H9 (cell line): ENCODE measurements at regions not wholly inside any gene's neighbourhood (a gene's known extent, or its start where the extent isn't known, plus 50 kb on each side); places are given as distances from the start of the nearest gene placed in this dataset.

ENCODE experiments used
- DNase-seq: peaks from one replicate; pipeline ENCODE4 v3.0.0-alpha.2; 2017
- H2AFZ ChIP-seq: one replicate; pipeline ENCODE4 v1.6.1; 2013; ENCODE audit warnings: mild to moderate bottlenecking, low read length, control low read depth, moderate library complexity
- H2AK5ac ChIP-seq: 2 replicates; pipeline ENCODE4 v1.6.1; 2013; ENCODE audit warnings: low read length, control low read depth, mixed read lengths; ENCODE audit not compliant: insufficient read length
- H2BK120ac ChIP-seq: one replicate; pipeline ENCODE4 v1.6.1; 2013; ENCODE audit warnings: low read depth, mild to moderate bottlenecking, low read length, control low read depth, inconsistent platforms; ENCODE audit not compliant: poor library complexity, severe bottlenecking
- H2BK12ac ChIP-seq: 2 replicates; pipeline ENCODE4 v1.6.1; 2013; ENCODE audit warnings: low read length, control low read depth, mixed read lengths, low read depth; ENCODE audit not compliant: insufficient read length
- H2BK15ac ChIP-seq: 2 replicates; pipeline ENCODE4 v1.6.1; 2013; ENCODE audit warnings: low read depth, low read length, control low read depth
- H2BK20ac ChIP-seq: one replicate; pipeline ENCODE4 v1.6.1; 2013; ENCODE audit warnings: low read depth, mild to moderate bottlenecking, low read length, control low read depth, inconsistent platforms; ENCODE audit not compliant: poor library complexity, severe bottlenecking
- H2BK5ac ChIP-seq: 2 replicates; pipeline ENCODE4 v1.6.1; 2013; ENCODE audit warnings: low read length, control low read depth, mixed read lengths; ENCODE audit not compliant: insufficient read length
- H3K14ac ChIP-seq: 2 replicates; pipeline ENCODE4 v1.6.1; 2013; ENCODE audit warnings: low read length, control low read depth; ENCODE audit not compliant: insufficient read depth
- H3K18ac ChIP-seq: 2 replicates; pipeline ENCODE4 v1.6.1; 2013; ENCODE audit warnings: low read depth, mild to moderate bottlenecking, mixed read lengths, low read length, control low read depth; ENCODE audit not compliant: insufficient read length
- H3K23ac ChIP-seq: 2 replicates; pipeline ENCODE4 v1.6.1; 2013; ENCODE audit warnings: low read length, control low read depth, mixed read lengths, low read depth; ENCODE audit not compliant: insufficient read length
- H3K23me2 ChIP-seq: 2 replicates; pipeline ENCODE4 v1.6.1; 2013; ENCODE audit warnings: low read depth, mild to moderate bottlenecking, mixed read lengths, low read length, control low read depth; ENCODE audit not compliant: insufficient read length, poor library complexity, severe bottlenecking
- H3K27ac ChIP-seq: 2 replicates; pipeline ENCODE4 v1.5.1; 2013; ENCODE audit warnings: low read length, control low read depth, mixed read lengths, low read depth; ENCODE audit not compliant: insufficient read length
- H3K27me3 ChIP-seq: 2 replicates; pipeline ENCODE4 v1.6.1; 2013; ENCODE audit warnings: low read length, control low read depth, inconsistent platforms; ENCODE audit not compliant: insufficient read depth
- H3K4ac ChIP-seq: 2 replicates; pipeline ENCODE4 v1.6.1; 2013; ENCODE audit warnings: low read depth, mild to moderate bottlenecking, control low read depth, inconsistent platforms, low read length, moderate library complexity
- H3K4me1 ChIP-seq: 2 replicates; pipeline ENCODE4 v1.6.1; 2013; ENCODE audit warnings: low read length, control low read depth, inconsistent platforms; ENCODE audit not compliant: insufficient read depth
- H3K4me2 ChIP-seq: 2 replicates; pipeline ENCODE4 v1.6.1; 2013; ENCODE audit warnings: low read length, control low read depth, mixed read lengths; ENCODE audit not compliant: insufficient read length, insufficient read depth
- H3K56ac ChIP-seq: 2 replicates; pipeline ENCODE4 v1.6.1; 2013; ENCODE audit warnings: low read depth, mild to moderate bottlenecking, mixed read lengths, low read length, control low read depth; ENCODE audit not compliant: insufficient read length
- H3K79me1 ChIP-seq: 2 replicates; pipeline ENCODE4 v1.6.1; 2013; ENCODE audit warnings: low read depth, mild to moderate bottlenecking, moderate library complexity, low read length, control low read depth, inconsistent platforms; ENCODE audit not compliant: insufficient read depth, poor library complexity, severe bottlenecking
- H3K79me2 ChIP-seq: 2 replicates; pipeline ENCODE4 v1.6.1; 2013; ENCODE audit warnings: low read length, control low read depth, inconsistent platforms; ENCODE audit not compliant: insufficient read depth
- H3K9ac ChIP-seq: 2 replicates; pipeline ENCODE4 v1.6.1; 2013; ENCODE audit warnings: low read length, control low read depth, mixed read lengths; ENCODE audit not compliant: insufficient read length; ENCODE audit errors: extremely low read depth
- H3K9me3 ChIP-seq: one replicate; pipeline ENCODE4 v1.6.1; 2013; ENCODE audit warnings: low read depth, low read length, inconsistent platforms; ENCODE audit not compliant: control insufficient read depth
- H3T11ph ChIP-seq: one replicate; pipeline ENCODE4 v1.6.1; 2013; ENCODE audit warnings: mild to moderate bottlenecking, low read length, control low read depth, inconsistent platforms
- H4K20me1 ChIP-seq: one replicate; pipeline ENCODE4 v1.6.1; 2013; ENCODE audit not compliant: control insufficient read depth, insufficient read length, insufficient read depth
- H4K5ac ChIP-seq: 2 replicates; pipeline ENCODE4 v1.6.1; 2013; ENCODE audit warnings: low read depth, mild to moderate bottlenecking, mixed read lengths, low read length, control low read depth; ENCODE audit not compliant: insufficient read length
- H4K8ac ChIP-seq: replicated peaks from 2 replicates; pipeline ENCODE4 v1.6.1; 2013; ENCODE audit warnings: low read length, control low read depth, mixed read lengths, low read depth; ENCODE audit not compliant: insufficient read length
- H4K91ac ChIP-seq: 2 replicates; pipeline ENCODE4 v1.6.1; 2013; ENCODE audit warnings: low read depth, mild to moderate bottlenecking, moderate library complexity, mixed read lengths, low read length, control low read depth; ENCODE audit not compliant: insufficient read length
- H3K27ac Mint-ChIP-seq, 3 experiments: 2 replicates in 2 of 3; 3 replicates in 1 of 3; pipeline ENCODE4 v1.8.0; 2020 to 2021; ENCODE audit warnings: mixed read lengths in 3 of 3, mild to moderate bottlenecking in 1 of 3, moderate library complexity in 1 of 3
- H3K27me3 Mint-ChIP-seq: 2 replicates; pipeline ENCODE4 v1.8.0; 2021; ENCODE audit warnings: low read depth, mild to moderate bottlenecking, moderate library complexity, mixed read lengths
- H3K36me3 Mint-ChIP-seq, 3 experiments: 2 replicates in 2 of 3; 3 replicates in 1 of 3; pipeline ENCODE4 v1.8.0; 2020 to 2021; ENCODE audit warnings: low read depth in 3 of 3, mixed read lengths in 3 of 3; ENCODE audit not compliant: insufficient read depth in 1 of 3
- H3K4me1 Mint-ChIP-seq, 2 experiments: 2 replicates each; pipeline ENCODE4 v1.8.0; 2020; ENCODE audit warnings: mixed read lengths in 2 of 2
- H3K4me3 Mint-ChIP-seq, 2 experiments: 2 replicates in 1 of 2; 3 replicates in 1 of 2; pipeline ENCODE4 v1.8.0; 2020 to 2021; ENCODE audit warnings: mild to moderate bottlenecking in 2 of 2, mixed read lengths in 2 of 2, moderate library complexity in 1 of 2
- H3K9me3 Mint-ChIP-seq, 2 experiments: 2 replicates in 1 of 2; 3 replicates in 1 of 2; pipeline ENCODE4 v1.8.0; 2020; ENCODE audit warnings: mild to moderate bottlenecking in 2 of 2, mixed read lengths in 2 of 2, moderate library complexity in 1 of 2
- CTCF ChIP-seq: fragments of 200-600 bp; sonication (generic); conservative IDR thresholded peaks from 3 replicates; pipeline ENCODE4 v1.8.0; 2021; ENCODE audit warnings: antibody characterized with exemption, mild to moderate bottlenecking
- WGBS: extraction: QIAGEN DNeasy Blood & Tissue Kit; methylation state at CpG from one replicate; pipeline ENCODE4 v1.1.7; 2013; ENCODE audit warnings: missing lambda C conversion rate, low lambda C conversion rate, mixed read lengths; ENCODE audit not compliant: insufficient read length; ENCODE audit errors: extremely low coverage; 5-methylcytosine and 5-hydroxymethylcytosine counted together

DNA sequence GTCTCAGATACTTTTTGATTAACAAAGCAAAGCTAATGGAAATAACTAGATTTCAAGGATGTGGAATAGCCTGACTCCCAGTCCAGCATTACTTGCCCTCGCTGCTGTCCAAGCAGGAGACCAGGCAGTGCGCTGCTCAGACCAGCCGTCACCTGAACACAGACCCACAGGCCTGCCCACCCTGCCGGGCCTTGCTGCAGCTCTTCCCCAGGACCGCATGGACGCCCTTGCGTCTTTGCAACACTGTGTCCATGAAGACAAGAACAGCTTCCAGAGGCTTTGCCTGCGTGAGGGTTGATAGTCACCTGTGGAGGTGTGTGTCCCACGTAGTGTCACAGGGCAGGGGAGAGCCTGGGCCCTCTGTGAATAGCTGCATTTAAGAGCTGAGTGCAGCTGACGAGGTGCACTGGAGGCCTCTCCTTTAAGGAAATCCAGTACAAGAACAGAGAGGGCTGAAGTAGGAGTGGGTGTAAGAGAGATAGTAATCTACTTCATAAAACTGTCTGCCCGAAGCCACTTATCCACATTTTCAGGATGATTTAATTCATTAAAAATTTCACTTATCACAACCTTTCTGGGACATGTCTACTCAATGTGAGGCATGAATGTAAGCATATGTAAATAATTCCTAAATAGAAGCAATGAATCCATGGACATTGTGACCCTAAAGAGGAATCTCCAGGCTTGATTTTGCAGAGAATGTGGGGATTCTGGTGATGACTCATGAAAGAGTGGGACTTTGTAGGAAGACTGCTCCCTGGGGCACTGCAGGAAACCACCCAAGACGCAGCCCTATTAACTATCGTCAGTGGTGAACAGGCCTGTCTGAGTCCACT is 176.2 kb upstream of the RAB4A start:
- H3K79me1 ChIP-seq: no peaks in the 10 kb centered on the region
- no peak for DNase-seq
- Mint-ChIP-seq H3K27me3 (no peaks in the 10 kb centered on the region), H3K4me3 (no peak overlapping the region), H3K4me1 (peaks cover 68 to 76% of the 10 kb centered on the region in 2 experiments), H3K27ac (peak overlapping the region; percentile 96 to 99 (median 98); a peak in 6 of 7 replicates), H3K36me3 (peaks cover 0 to 12% (median 3%) of the 10 kb centered on the region in 3 experiments; a peak in 5 of 7 replicates), H3K9me3 (peaks cover 6% of the 10 kb centered on the region in 2 experiments)
- H3K27ac ChIP-seq: peak overlapping the region; percentile 89
- H4K91ac ChIP-seq: no peak overlapping the region
- no peaks in the 10 kb centered on the region for H4K20me1 ChIP-seq
- no peak overlapping the region for H3K56ac ChIP-seq
- H3K23ac ChIP-seq: no peak overlapping the region
- H2BK15ac ChIP-seq: peak overlapping the region; percentile 17; the same call in 1 of the 2 replicates
- H3K27me3 ChIP-seq: no peaks in the 10 kb centered on the region
- H2AFZ ChIP-seq: no peak overlapping the region
- H3K14ac ChIP-seq: peak overlapping the region; percentile 78
- peak overlapping the region; percentile 92 for H2BK12ac ChIP-seq
- WGBS: no CpG with 5 or more reads among the region's 13 CpGs
- H3K18ac ChIP-seq: peak overlapping the region; percentile 75
- H3K79me2 ChIP-seq: no peaks in the 10 kb centered on the region
- no peak overlapping the region for H3K4me2 ChIP-seq
- H2BK20ac ChIP-seq: no peak overlapping the region
- H3K4me1 ChIP-seq: peaks cover 16% of the 10 kb centered on the region; the same call in 1 of the 2 replicates
- no peak for TF ChIP-seq CTCF
- no peaks in the 10 kb centered on the region for H3K9me3 ChIP-seq
- H3T11ph ChIP-seq: no peak overlapping the region
- no peak overlapping the region for H4K8ac ChIP-seq
- no peaks in the 10 kb centered on the region for H3K23me2 ChIP-seq
- H3K4ac ChIP-seq: no peak overlapping the region
- no peak overlapping the region for H2BK120ac ChIP-seq
- peak overlapping the region; percentile 36 for H2AK5ac ChIP-seq
- H3K9ac ChIP-seq: no peak overlapping the region
- H2BK5ac ChIP-seq: no peak overlapping the region
- H4K5ac ChIP-seq: no peak overlapping the region
